IMR-90 (cell line): ENCODE measurements at regions not wholly inside any gene's neighbourhood (a gene's known extent, or its start where the extent isn't known, plus 50 kb on each side); places are given as distances from the start of the nearest gene placed in this dataset.

Experiments used
- BHLHE40 ChIP-seq: fragments of 150-350 bp; IDR thresholded peaks from 2 replicates; pipeline ENCODE4 v1.6.1; 2016; ENCODE audit warnings: mild to moderate bottlenecking, low read depth, low read length
- CEBPB ChIP-seq: IDR thresholded peaks from 2 replicates; pipeline ENCODE4 v1.6.1; 2012; ENCODE audit warnings: low read depth, low read length, improper control_type of control experiment
- CTCF ChIP-seq: conservative IDR thresholded peaks from 2 replicates; pipeline ENCODE4 v1.5.1; 2012; ENCODE audit warnings: mild to moderate bottlenecking, low read depth, low read length, improper control_type of control experiment
- ELK1 ChIP-seq: fragments of 150-350 bp; IDR thresholded peaks from 2 replicates; pipeline ENCODE4 v1.6.1; 2016; ENCODE audit warnings: low read depth, mild to moderate bottlenecking, low read length, moderate library complexity, borderline replicate concordance
- MAFK ChIP-seq: IDR thresholded peaks from 2 replicates; pipeline ENCODE4 v1.6.1; 2012; ENCODE audit warnings: low read depth, low read length, improper control_type of control experiment
- NFE2L2 ChIP-seq: fragments of 150-350 bp; IDR thresholded peaks from 2 replicates; pipeline ENCODE4 v1.6.1; 2016; ENCODE audit warnings: low read depth, mild to moderate bottlenecking, low read length
- POLR2A ChIP-seq: IDR thresholded peaks from 2 replicates; pipeline ENCODE4 v1.6.1; 2012; ENCODE audit warnings: mild to moderate bottlenecking, low read depth, low read length
- RAD21 ChIP-seq: IDR thresholded peaks from 2 replicates; pipeline ENCODE4 v1.6.1; 2012; ENCODE audit warnings: low read length, improper control_type of control experiment
- RCOR1 ChIP-seq: IDR thresholded peaks from 2 replicates; pipeline ENCODE4 v1.6.1; 2012; ENCODE audit warnings: mild to moderate bottlenecking, low read length, improper control_type of control experiment; ENCODE audit not compliant: insufficient replicate concordance
- SMC3 ChIP-seq: fragments of 150-350 bp; IDR thresholded peaks from 2 replicates; pipeline ENCODE4 v1.6.1; 2016; ENCODE audit warnings: low read depth, mild to moderate bottlenecking, antibody characterized with exemption, low read length, moderate library complexity
- USF2 ChIP-seq: fragments of 150-350 bp; IDR thresholded peaks from 2 replicates; pipeline ENCODE4 v1.6.1; 2017; ENCODE audit warnings: mild to moderate bottlenecking, antibody characterized with exemption, low read length, low read depth

- TF ChIP-seq CTCF, result no peak
- no peak for TF ChIP-seq ELK1
- TF ChIP-seq SMC3, result no peak
- no peak for TF ChIP-seq BHLHE40
- TF ChIP-seq POLR2A, result no peak
- TF ChIP-seq RAD21, result no peak
- TF ChIP-seq RCOR1, result no peak
- no peak for TF ChIP-seq MAFK
- no peak for TF ChIP-seq NFE2L2
- no peak for TF ChIP-seq CEBPB
- TF ChIP-seq USF2, result no peak
Measured at GRCh38 chr3:177466074-177466473, 268.8 kb upstream of the TBL1XR1 start.
